ENCODE measurements at regions not wholly inside any gene's neighbourhood (a gene's known extent, or its start where the extent isn't known, plus 50 kb on each side); places are given as distances from the start of the nearest gene placed in this dataset.

GRCh38 chr13:50283017-50283416, 267.8 kb downstream of the KCNRG start:
- no peak for TF ChIP-seq CTCF (IDR thresholded peaks at IDR 0.05)
- no peak for TF ChIP-seq POLR2AphosphoS5 (IDR thresholded peaks at IDR 0.05; ENCODE audit: insufficient read depth in 1 of 2, low read depth in 1 of 2)
- no peak for TF ChIP-seq POLR2A (IDR thresholded peaks at IDR 0.05)
- Histone ChIP-seq H3K36me3 (no peaks in the 10 kb centered on the region), H3K4me1 (no peaks in the 10 kb centered on the region), H3K4me3 (no peak overlapping the region), H3K27me3 (no peaks in the 10 kb centered on the region), H3K9me3 (no peaks in the 10 kb centered on the region), H3K27ac (no peak overlapping the region)
- intact Hi-C loops (cut with DNase I) = no loop called here
- no peak for DNase-seq (ENCODE audit: extremely low spot score in 2 of 2)

GRCh38 chr13:50284540-50284939, 269.3 kb downstream of the KCNRG start:
- Histone ChIP-seq H3K4me1 (no peaks in the 10 kb centered on the region), H3K36me3 (no peaks in the 10 kb centered on the region), H3K27ac (no peak overlapping the region), H3K4me3 (no peak overlapping the region), H3K27me3 (no peaks in the 10 kb centered on the region), H3K9me3 (no peaks in the 10 kb centered on the region)
- intact Hi-C loops (cut with DNase I) = no loop called here
- TF ChIP-seq POLR2AphosphoS5 (IDR thresholded peaks at IDR 0.05; ENCODE audit: insufficient read depth in 1 of 2, low read depth in 1 of 2) (no peak), POLR2A (IDR thresholded peaks at IDR 0.05) (no peak), CTCF (IDR thresholded peaks at IDR 0.05) (no peak)
- DNase-seq (ENCODE audit: extremely low spot score in 2 of 2) = no peak

GRCh38 chr13:50285283-50285682, 270.0 kb downstream of the KCNRG start:
- intact Hi-C loops (cut with DNase I) = no loop called here
- DNase-seq (ENCODE audit: extremely low spot score in 2 of 2) = no peak
- no peaks in the 10 kb centered on the region for H3K36me3 ChIP-seq
- H3K4me3 ChIP-seq = no peak overlapping the region
- H3K9me3 ChIP-seq = no peaks in the 10 kb centered on the region
- no peak overlapping the region for H3K27ac ChIP-seq
- H3K4me1 ChIP-seq = no peaks in the 10 kb centered on the region
- TF ChIP-seq POLR2AphosphoS5 (IDR thresholded peaks at IDR 0.05; ENCODE audit: insufficient read depth in 1 of 2, low read depth in 1 of 2) = no peak
- no peak for TF ChIP-seq CTCF (IDR thresholded peaks at IDR 0.05)
- TF ChIP-seq POLR2A (IDR thresholded peaks at IDR 0.05) = no peak
- H3K27me3 ChIP-seq = no peaks in the 10 kb centered on the region

GRCh38 chr13:50286324-50286723, 271.1 kb downstream of the KCNRG start:
- intact Hi-C loops (cut with DNase I) = no loop called here
- Histone ChIP-seq H3K36me3 (no peaks in the 10 kb centered on the region), H3K4me1 (no peaks in the 10 kb centered on the region), H3K9me3 (no peaks in the 10 kb centered on the region), H3K27me3 (no peaks in the 10 kb centered on the region), H3K27ac (no peak overlapping the region), H3K4me3 (no peak overlapping the region)
- no peak for TF ChIP-seq CTCF (IDR thresholded peaks at IDR 0.05)
- TF ChIP-seq POLR2A (IDR thresholded peaks at IDR 0.05) = no peak
- TF ChIP-seq POLR2AphosphoS5 (IDR thresholded peaks at IDR 0.05; ENCODE audit: insufficient read depth in 1 of 2, low read depth in 1 of 2) = no peak
- no peak for DNase-seq (ENCODE audit: extremely low spot score in 2 of 2)

GRCh38 chr13:50290186-50290585, 274.9 kb downstream of the KCNRG start:
- no peaks in the 10 kb centered on the region for H3K36me3 ChIP-seq
- H3K9me3 ChIP-seq = no peaks in the 10 kb centered on the region
- H3K27ac ChIP-seq = no peak overlapping the region
- H3K4me1 ChIP-seq = no peaks in the 10 kb centered on the region
- no peak overlapping the region for H3K4me3 ChIP-seq
- H3K27me3 ChIP-seq = no peaks in the 10 kb centered on the region
- intact Hi-C loops (cut with DNase I) = no loop called here
- TF ChIP-seq POLR2A (IDR thresholded peaks at IDR 0.05) = no peak
- no peak for TF ChIP-seq POLR2AphosphoS5 (IDR thresholded peaks at IDR 0.05; ENCODE audit: insufficient read depth in 1 of 2, low read depth in 1 of 2)
- TF ChIP-seq CTCF (IDR thresholded peaks at IDR 0.05) = no peak
- DNase-seq (ENCODE audit: extremely low spot score in 2 of 2) = no peak

All from vagina (tissue), 2 donors.